ENCODE measurements at regions not wholly inside any gene's neighbourhood (a gene's known extent, or its start where the extent isn't known, plus 50 kb on each side); places are given as distances from the start of the nearest gene placed in this dataset.

DNA sequence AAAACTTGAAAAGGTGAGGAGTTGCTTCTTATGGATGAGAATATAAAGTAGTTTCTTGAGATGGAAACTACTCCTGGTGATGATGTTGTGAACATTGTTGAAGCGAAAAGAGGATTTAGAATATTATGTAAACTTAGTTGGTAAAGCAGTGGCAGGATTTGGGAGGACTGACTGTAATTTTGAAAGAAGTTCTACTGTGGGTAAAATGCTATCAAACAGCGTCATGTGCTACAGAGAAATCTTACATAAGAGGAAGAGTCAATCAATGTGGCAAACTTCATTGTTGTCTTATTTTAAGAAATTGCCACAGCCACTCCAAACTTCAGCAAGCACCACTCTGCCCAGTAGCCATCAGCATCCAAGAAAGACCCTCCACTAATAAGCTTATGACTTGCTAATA is 112.9 kb upstream of the ZEB2 start (continued):
- no peak for TF ChIP-seq NANOG (IDR thresholded peaks at IDR 0.05; ENCODE audit: borderline replicate concordance)
- no peak for TF ChIP-seq POLR2AphosphoS5 (IDR thresholded peaks at IDR 0.05; ENCODE audit: low read depth)
- no peak for TF ChIP-seq REST (IDR thresholded peaks at IDR 0.05; ENCODE audit: unreplicated experiment)
- TF ChIP-seq STAT1 (IDR thresholded peaks at IDR 0.05; ENCODE audit: unreplicated experiment), result no peak

DNA sequence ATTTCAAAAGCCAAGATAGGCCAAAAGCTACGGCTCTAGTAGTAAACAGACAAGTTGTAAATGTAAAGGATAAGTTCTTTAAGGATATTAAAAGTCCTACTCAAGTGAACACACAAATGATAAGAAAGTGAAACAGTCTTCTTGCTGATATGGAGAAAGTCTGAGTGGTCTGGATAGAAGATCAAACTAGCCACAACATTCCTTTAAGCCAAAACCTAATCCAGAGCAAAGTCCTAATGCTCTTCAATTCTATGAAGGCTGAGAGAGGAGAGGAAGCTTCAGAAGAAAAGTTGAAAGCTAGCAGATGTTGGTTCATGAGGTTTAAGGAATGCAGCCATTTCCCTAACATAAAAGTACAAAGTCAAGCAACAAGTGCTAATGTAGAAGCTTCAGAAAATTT is 111.7 kb upstream of the ZEB2 start:
- H3K27ac ChIP-seq (ENCODE audit: low read depth), result no peak overlapping the region
- no peak for ATAC-seq
- no peaks in the 10 kb centered on the region for H3F3A ChIP-seq (replicated peaks; ENCODE audit: low read depth)
- H3K27me3 ChIP-seq (ENCODE audit: insufficient read depth), result no peaks in the 10 kb centered on the region
- TF ChIP-seq EZH2phosphoT487 (IDR thresholded peaks at IDR 0.05; ENCODE audit: unreplicated experiment), result no peak
- TF ChIP-seq ZNF114 (CRISPR knock-in tag; IDR thresholded peaks at IDR 0.05), result no peak
- H3K4me3 ChIP-seq, result no peak overlapping the region
- Mint-ChIP-seq H3K4me1 (peaks cover 13% of the 10 kb centered on the region), H3K27me3 (ENCODE audit: insufficient read depth, low read depth, poor library complexity) (peaks cover 2% of the 10 kb centered on the region), H3K27ac (no peak overlapping the region), H3K9me3 (peaks cover 11% of the 10 kb centered on the region), H3K4me3 (no peak overlapping the region), H3K36me3 (ENCODE audit: low read depth) (peaks cover 4% of the 10 kb centered on the region; the same call in 2 of the 3 replicates)
- no peaks in the 10 kb centered on the region for H3K4me1 ChIP-seq (ENCODE audit: insufficient read depth)
- H3K79me2 ChIP-seq (replicated peaks; ENCODE audit: insufficient read depth), result no peaks in the 10 kb centered on the region
- H4K20me1 ChIP-seq (replicated peaks; ENCODE audit: insufficient read depth), result no peaks in the 10 kb centered on the region
- H2AFZ ChIP-seq, result 0 out of 2 replicates have a peak overlapping the region, but pooled peaks have one; percentile 14
- H3K9me2 ChIP-seq (ENCODE audit: insufficient read depth), result peaks cover 7% of the 10 kb centered on the region; the same call in 1 of the 2 replicates
- no peak for DNase-seq (ENCODE audit: low spot score)
- no peak overlapping the region for H3K4me2 ChIP-seq
- H3K36me3 ChIP-seq (ENCODE audit: insufficient read depth), result no peaks in the 10 kb centered on the region

DNA sequence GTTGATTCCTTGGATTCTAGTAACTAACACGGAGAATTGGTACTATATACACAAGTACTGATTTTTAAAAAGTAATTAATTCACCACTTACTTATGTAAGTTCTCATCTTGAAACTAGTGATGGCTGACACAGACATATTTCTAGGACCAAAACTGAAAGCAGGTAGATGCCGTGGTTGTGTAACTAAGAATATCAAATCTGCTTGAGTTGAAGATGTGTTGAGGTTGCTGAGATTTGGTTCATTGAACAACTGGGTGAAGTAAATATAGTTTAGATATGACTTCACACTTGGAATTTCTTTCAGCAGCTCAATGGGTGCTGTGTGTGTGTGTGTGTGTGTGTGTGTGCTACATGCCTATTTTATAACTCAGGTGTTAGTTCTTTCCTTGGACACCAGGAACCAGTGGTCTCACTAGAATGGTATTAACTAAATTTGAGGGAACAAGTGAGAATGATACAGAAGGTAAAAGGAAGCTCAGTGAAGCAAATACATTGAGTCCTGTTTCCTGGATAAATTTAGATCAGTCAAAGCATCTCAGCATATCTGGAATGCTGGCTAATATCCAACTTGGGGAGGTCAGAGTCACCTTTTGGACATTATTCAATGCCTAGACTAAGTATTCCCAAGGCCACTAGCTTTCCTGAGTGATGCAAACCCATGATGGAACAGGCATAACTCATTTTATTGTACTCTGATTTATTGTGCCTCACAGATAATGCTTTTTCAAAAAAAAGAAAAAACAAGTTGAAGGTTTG is 110.7 kb upstream of the ZEB2 start:
- Histone ChIP-seq H4K20me1 (replicated peaks; ENCODE audit: insufficient read depth) (no peaks in the 10 kb centered on the region), H3K4me1 (ENCODE audit: insufficient read depth) (no peaks in the 10 kb centered on the region), H3K4me2 (no peak overlapping the region), H3K27ac (ENCODE audit: low read depth) (no peak overlapping the region), H3K79me2 (replicated peaks; ENCODE audit: insufficient read depth) (no peaks in the 10 kb centered on the region), H3F3A (replicated peaks; ENCODE audit: low read depth) (no peaks in the 10 kb centered on the region), H3K36me3 (ENCODE audit: insufficient read depth) (no peaks in the 10 kb centered on the region), H3K9me2 (ENCODE audit: insufficient read depth) (peaks cover 7% of the 10 kb centered on the region; the same call in 1 of the 2 replicates), H2AFZ (no peak overlapping the region), H3K27me3 (ENCODE audit: insufficient read depth) (no peaks in the 10 kb centered on the region), H3K4me3 (no peak overlapping the region)
- Mint-ChIP-seq H3K36me3 (ENCODE audit: low read depth) (peaks cover 4% of the 10 kb centered on the region; the same call in 2 of the 3 replicates), H3K4me3 (no peak overlapping the region), H3K27me3 (ENCODE audit: insufficient read depth, low read depth, poor library complexity) (peaks cover 2% of the 10 kb centered on the region), H3K4me1 (peaks cover 13% of the 10 kb centered on the region), H3K9me3 (peaks cover 4% of the 10 kb centered on the region; the same call in 1 of the 3 replicates), H3K27ac (no peak overlapping the region)
- DNase-seq (ENCODE audit: low spot score) (no peak), ATAC-seq (no peak)
- TF ChIP-seq POLR2AphosphoS5 (IDR thresholded peaks at IDR 0.05; ENCODE audit: low read depth), result no peak
- TF ChIP-seq CREB1 (CRISPR knock-in tag; IDR thresholded peaks at IDR 0.05; ENCODE audit: low read depth), result no peak
- TF ChIP-seq ZNF331 (CRISPR knock-in tag; IDR thresholded peaks at IDR 0.05; ENCODE audit: low read depth), result no peak
- TF ChIP-seq EZH2 (IDR thresholded peaks at IDR 0.05; ENCODE audit: low read depth, unreplicated experiment), result no peak
- TF ChIP-seq JUNB (IDR thresholded peaks at IDR 0.05; ENCODE audit: unreplicated experiment), result no peak
- TF ChIP-seq, protein P1, sequence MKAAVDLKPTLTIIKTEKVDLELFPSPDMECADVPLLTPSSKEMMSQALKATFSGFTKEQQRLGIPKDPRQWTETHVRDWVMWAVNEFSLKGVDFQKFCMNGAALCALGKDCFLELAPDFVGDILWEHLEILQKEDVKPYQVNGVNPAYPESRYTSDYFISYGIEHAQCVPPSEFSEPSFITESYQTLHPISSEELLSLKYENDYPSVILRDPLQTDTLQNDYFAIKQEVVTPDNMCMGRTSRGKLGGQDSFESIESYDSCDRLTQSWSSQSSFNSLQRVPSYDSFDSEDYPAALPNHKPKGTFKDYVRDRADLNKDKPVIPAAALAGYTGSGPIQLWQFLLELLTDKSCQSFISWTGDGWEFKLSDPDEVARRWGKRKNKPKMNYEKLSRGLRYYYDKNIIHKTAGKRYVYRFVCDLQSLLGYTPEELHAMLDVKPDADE (IDR thresholded peaks at IDR 0.05), result no peak
- TF ChIP-seq CTCF (conservative IDR thresholded peaks at IDR 0.05; ENCODE audit: low read depth in 2 of 2), result no peak
- no peak for TF ChIP-seq ZNF114 (CRISPR knock-in tag; IDR thresholded peaks at IDR 0.05)
- TF ChIP-seq NANOG (IDR thresholded peaks at IDR 0.05; ENCODE audit: borderline replicate concordance), result no peak

Data from GM23338 (cell line).